Chondrocyte (in vitro differentiated cells): ENCODE measurements at regions not wholly inside any gene's neighbourhood (a gene's known extent, or its start where the extent isn't known, plus 50 kb on each side); places are given as distances from the start of the nearest gene placed in this dataset.

Experiments
- DNase-seq: peaks from one replicate; pipeline ENCODE4 v3.0.0; 2021; ENCODE audit warnings: mixed read lengths, low spot score
- H3K27ac Mint-ChIP-seq: one replicate; pipeline ENCODE4 v1.8.0; 2021; ENCODE audit warnings: mild to moderate bottlenecking, moderate library complexity, mixed read lengths; ENCODE audit not compliant: unreplicated experiment
- H3K27me3 Mint-ChIP-seq: 2 replicates; pipeline ENCODE4 v1.8.0; 2021; ENCODE audit warnings: low read depth, mixed read lengths
- H3K36me3 Mint-ChIP-seq: 2 replicates; pipeline ENCODE4 v1.8.0; 2021; ENCODE audit warnings: low read depth, mixed read lengths
- H3K4me1 Mint-ChIP-seq: 2 replicates; pipeline ENCODE4 v1.8.0; 2021; ENCODE audit warnings: low read depth, mild to moderate bottlenecking, mixed read lengths
- H3K4me3 Mint-ChIP-seq: one replicate; pipeline ENCODE4 v1.8.0; 2021; ENCODE audit warnings: mild to moderate bottlenecking, moderate library complexity, mixed read lengths; ENCODE audit not compliant: unreplicated experiment
- H3K9me3 Mint-ChIP-seq: 2 replicates; pipeline ENCODE4 v1.8.0; 2021; ENCODE audit warnings: low read depth, mixed read lengths
- CTCF ChIP-seq: fragments of 200-600 bp; sonication (generic); IDR thresholded peaks from 2 replicates; pipeline ENCODE4 v1.5.0; 2021; ENCODE audit warnings: antibody characterized with exemption, mild to moderate bottlenecking, moderate library complexity

GRCh38 chr4:4689694-4690440, 148.0 kb upstream of the STX18 start:
- Mint-ChIP-seq H3K27ac (no peak overlapping the region), H3K9me3 (no peaks in the 10 kb centered on the region), H3K4me1 (peaks cover 33% of the 10 kb centered on the region), H3K36me3 (peaks cover 1% of the 10 kb centered on the region), H3K4me3 (no peak overlapping the region), H3K27me3 (no peaks in the 10 kb centered on the region)
- DNase-seq = no peak
- no peak for TF ChIP-seq CTCF

GRCh38 chr4:4687935-4688727, 146.3 kb upstream of the STX18 start:
- H3K9me3 Mint-ChIP-seq = no peaks in the 10 kb centered on the region
- H3K4me3 Mint-ChIP-seq = no peak overlapping the region
- peaks cover 1% of the 10 kb centered on the region for H3K36me3 Mint-ChIP-seq
- peak overlapping the region; percentile 14 for H3K27ac Mint-ChIP-seq
- H3K4me1 Mint-ChIP-seq = peaks cover 17% of the 10 kb centered on the region
- H3K27me3 Mint-ChIP-seq = no peaks in the 10 kb centered on the region
- no peak for DNase-seq
- no peak for TF ChIP-seq CTCF

- H3K27ac Mint-ChIP-seq = no peak overlapping the region
Measured at GRCh38 chr4:4687100-4687499, 145.3 kb upstream of the STX18 start.

GRCh38 chr4:4685810-4686795, 144.3 kb upstream of the STX18 start:
- Mint-ChIP-seq H3K4me3 (no peak overlapping the region), H3K27ac (no peak overlapping the region), H3K36me3 (peaks cover 1% of the 10 kb centered on the region), H3K27me3 (no peaks in the 10 kb centered on the region), H3K9me3 (no peaks in the 10 kb centered on the region), H3K4me1 (peaks cover 17% of the 10 kb centered on the region)
- DNase-seq = no peak
- no peak for TF ChIP-seq CTCF

More at GRCh38 chr4:4687100-4687499, 145.3 kb upstream of the STX18 start:
- Mint-ChIP-seq H3K27me3 (no peaks in the 10 kb centered on the region), H3K9me3 (no peaks in the 10 kb centered on the region), H3K4me3 (no peak overlapping the region), H3K36me3 (peaks cover 1% of the 10 kb centered on the region), H3K4me1 (peaks cover 17% of the 10 kb centered on the region)
- no peak for DNase-seq
- TF ChIP-seq CTCF = no peak

GRCh38 chr4:4681653-4682052, 139.8 kb upstream of the STX18 start:
- H3K9me3 Mint-ChIP-seq = no peaks in the 10 kb centered on the region
- no peak overlapping the region for H3K4me3 Mint-ChIP-seq
- no peak for TF ChIP-seq CTCF
- H3K36me3 Mint-ChIP-seq = no peaks in the 10 kb centered on the region
- H3K27ac Mint-ChIP-seq = no peak overlapping the region
- no peak for DNase-seq
- H3K4me1 Mint-ChIP-seq = peaks cover 15% of the 10 kb centered on the region
- H3K27me3 Mint-ChIP-seq = peaks cover 7% of the 10 kb centered on the region
